GM19455 (cell line): ENCODE measurements at regions not wholly inside any gene's neighbourhood (a gene's known extent, or its start where the extent isn't known, plus 50 kb on each side); places are given as distances from the start of the nearest gene placed in this dataset.
"Not testable (repeated sequence)": the region's sequence is repeated elsewhere in the genome, so short reads cannot be mapped to it uniquely, and the experiment has no call there.

Source experiments
- ATAC-seq: cut with Tn5 transposase; IDR thresholded peaks from one replicate; pipeline ENCODE4 v1.9.1; 2021; ENCODE audit not compliant: unreplicated experiment

GRCh38 chr12:107515446-107515958, 170.1 kb upstream of the PWP1 start:
- ATAC-seq, result no peak

GRCh38 chr12:107517816-107518215, 167.8 kb upstream of the PWP1 start:
- ATAC-seq, result not testable (repeated sequence)

- no peak for ATAC-seq
These were observed 166.7 kb upstream of the PWP1 start for GRCh38 chr12:107518868-107519267.

DNA sequence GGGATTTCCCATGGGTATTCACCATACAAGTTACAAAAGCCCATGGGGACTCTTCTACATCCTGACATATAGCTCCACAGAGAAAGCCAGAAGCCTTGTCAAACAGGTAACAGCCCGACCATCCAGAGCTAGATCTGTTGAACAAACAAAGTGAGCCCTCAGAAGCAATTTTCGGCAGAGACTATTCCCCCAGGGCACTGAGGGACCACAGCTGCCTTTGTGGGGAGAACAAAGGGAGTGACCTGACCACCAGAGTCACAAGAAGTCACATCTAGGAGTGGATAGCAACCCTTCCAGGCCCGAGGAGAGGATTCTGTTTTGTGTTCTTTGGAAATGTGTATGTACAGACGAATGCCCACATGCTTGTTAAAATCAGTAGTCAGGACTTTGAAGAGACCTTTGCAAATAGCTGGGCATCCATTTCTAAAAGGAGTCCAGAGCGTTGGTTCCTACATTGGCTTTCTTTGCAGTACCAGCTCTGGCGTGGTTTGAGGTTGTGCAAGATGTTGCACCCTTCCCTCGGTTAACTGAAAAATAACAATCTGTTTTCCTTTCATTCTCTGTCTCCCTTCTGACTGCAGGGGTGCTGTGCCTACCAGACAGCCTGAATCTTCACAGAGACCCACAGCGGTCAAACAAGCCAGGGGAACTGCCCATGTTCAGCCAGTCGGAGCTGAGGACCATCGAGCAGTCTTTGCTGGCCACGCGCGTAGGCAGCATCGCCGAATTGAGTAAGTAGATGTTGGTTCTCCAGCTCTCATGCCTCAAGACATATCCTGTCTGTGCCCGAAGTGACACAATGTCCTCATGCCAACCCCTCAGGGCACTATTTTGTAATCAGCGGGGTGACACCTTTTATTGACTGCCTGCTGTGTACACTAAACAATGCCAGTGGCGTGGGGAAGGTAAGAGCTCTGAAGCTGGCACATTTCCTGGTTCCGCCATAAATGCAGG, 165.4 kb upstream of the PWP1 start:
- ATAC-seq, result no peak

DNA sequence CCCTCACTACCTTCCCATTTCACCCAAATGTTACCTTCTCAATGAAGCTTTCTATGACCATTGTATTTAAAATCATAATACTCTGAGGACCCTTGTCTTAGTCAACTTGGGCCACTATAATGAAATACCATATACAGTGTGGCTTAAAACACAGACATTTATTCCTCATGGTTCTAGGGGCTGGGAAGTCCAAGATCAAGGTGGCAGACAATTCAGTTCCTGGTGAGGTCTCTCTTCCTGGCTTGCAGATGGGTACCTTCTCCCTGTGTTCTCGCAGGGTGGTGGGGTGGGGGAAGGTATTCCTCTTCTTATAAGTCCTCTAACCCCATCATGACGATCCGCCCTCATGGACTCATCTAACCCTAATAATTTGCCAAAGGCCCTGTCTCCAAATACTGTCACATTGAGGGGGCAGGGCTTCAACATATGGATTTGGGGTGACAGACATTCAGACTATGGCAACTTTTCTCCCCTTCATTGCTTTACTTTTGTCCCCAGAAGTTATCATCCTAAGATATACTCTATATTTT, 163.7 kb upstream of the PWP1 start:
- ATAC-seq, result no peak

DNA sequence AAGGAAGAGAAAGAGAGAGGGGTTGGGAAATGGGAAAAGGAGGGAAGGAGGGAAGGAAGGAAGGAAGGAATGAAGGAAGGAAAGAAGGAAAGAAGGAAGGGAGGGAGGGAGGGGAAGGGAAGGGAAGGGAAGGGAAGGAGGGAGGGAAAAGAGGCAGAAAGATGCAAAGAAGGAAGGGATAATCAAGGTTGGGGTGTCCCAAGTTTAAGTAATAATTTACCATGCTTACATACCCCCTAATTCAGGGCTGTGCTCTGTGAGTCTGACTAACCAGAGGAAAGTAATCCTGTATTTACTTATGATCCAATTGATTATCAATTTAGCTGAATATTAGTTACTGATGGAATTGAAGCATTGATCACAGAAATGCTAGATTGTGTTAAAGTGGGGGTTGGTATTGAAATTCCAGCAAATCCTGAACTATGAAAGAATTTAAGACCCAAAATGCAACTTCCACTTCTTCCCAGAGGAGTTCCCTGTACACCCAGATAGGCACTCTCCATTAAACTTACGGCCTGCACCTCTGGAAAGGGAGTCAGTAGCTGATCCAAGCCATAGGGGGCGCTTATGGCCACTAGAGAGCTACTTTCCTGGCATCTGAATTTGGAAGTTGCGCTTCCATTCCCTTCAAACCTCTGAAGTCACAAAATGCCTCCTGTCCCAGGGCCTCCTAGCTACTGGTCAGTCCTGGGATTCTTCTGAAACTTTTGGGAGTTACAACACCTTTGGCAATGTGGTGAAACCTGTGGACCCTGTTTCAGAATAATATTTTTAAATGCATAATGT, 162.7 kb upstream of the PWP1 start:
- ATAC-seq, result no peak

GRCh38 chr12:107523775-107524535, 161.6 kb upstream of the PWP1 start:
- ATAC-seq, result no peak

DNA sequence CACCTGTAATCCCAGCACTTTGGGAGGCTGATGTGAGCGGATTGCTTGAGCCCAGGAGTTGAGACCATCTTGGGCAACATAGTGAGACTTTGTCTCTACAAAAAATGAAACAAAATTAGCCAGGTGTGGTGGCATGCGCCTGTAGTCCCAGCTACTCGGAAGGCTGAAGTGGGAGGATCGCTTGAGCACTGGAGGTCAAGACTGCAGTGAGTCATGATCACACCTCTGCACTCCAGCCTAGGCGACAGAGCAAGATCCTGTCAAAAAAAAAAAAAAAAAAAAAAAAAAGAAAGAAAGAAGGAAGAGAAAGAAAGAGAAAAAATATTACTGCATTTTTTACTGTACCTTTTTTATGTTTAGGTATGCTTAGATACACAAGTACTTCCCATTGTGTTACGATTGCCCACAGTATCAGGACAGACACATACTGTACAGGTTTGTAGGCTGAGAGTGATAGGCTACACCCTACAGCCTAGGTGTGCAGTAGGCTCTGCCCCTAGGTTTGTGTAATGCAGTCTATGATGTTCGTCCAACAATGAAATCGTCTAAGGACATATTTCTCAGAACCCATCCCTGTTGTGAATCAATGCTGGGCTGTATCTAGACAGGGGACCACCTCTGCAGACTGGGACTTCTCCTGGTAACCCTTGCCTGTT, 160.4 kb upstream of the PWP1 start:
- ATAC-seq, result no peak

GRCh38 chr12:107525719-107526554, 159.7 kb upstream of the PWP1 start:
- ATAC-seq, result no peak

DNA sequence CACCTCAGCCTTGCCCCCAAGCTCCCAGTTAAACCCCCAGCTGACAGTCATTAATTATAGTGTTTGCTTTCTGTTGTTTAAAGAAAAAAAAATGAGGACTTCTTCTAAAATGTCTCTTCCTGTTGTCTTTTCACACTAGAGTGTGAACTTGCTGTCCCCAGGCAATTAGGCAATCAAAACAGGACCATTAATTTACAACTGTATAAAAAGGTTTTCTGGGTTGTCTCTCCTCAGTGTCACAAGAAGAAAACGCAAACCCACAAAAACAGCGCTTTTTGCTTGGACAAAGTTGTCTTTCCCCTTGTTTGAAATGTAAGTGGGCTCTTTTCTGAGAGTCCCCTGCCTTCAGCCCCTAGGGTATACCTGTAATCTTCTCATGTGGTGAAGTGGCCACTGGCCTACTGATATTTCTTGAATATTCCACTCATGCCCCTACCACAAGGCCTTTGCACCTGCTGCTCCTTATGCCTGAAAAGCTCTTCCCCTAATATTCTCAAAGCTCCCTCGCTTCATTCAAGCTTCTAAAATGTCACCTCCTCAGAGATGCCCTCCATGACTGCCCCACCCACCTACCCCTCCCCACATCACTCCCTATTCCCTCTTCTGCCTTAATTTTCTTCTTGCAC, 158.9 kb upstream of the PWP1 start:
- ATAC-seq, result no peak

DNA sequence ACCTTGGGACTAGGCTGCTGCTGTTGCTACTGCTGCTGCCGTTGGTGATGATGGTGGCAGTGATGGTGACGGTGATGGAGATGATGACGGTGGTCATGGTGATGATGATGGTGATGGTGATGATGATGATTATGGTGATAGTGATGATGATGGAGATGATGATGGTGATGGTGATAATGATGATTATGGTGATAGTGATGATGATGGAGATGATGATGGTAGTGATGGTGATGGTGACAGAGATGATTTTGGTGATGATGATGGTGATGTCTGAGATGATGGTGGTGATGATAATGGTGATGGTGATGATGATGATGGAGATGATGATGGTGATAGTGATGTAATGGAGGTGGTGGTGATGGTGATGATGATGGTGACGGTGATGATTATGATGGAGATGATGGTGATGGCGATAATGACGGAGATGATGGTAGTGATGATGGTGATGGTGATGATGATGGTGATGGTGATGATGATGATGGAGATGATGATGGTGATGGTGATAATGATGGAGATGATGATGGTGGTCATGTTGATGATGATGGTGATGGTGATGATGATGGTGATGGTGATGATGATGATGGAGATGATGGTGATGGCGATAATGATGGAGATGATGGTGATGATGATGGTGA, 156.8 kb upstream of the PWP1 start:
- ATAC-seq, result no peak

- no peak for ATAC-seq
These were observed 155.6 kb upstream of the PWP1 start for GRCh38 chr12:107529991-107530390.

DNA sequence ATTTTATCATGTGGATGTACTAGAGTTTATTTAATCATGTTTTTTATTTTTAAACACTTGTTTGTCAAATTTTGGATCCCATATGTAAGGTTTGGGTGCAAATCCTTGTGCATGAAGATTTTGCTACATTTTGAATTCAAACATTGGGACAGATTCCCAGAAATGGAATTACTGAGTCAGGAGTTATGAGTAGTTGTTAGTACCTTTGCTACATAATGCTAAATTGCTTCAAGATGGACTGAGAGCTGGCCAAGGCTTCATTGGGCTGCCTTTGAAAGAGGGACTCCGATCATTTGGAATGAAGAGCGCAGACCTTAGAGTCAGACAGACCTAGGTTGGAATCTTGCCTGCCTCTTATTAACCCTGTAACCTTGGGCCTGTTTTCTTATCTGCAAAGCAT, 154.9 kb upstream of the PWP1 start:
- no peak for ATAC-seq

- peak; percentile 91 for ATAC-seq
These were observed 152.4 kb upstream of the PWP1 start for GRCh38 chr12:107533218-107533617.

DNA sequence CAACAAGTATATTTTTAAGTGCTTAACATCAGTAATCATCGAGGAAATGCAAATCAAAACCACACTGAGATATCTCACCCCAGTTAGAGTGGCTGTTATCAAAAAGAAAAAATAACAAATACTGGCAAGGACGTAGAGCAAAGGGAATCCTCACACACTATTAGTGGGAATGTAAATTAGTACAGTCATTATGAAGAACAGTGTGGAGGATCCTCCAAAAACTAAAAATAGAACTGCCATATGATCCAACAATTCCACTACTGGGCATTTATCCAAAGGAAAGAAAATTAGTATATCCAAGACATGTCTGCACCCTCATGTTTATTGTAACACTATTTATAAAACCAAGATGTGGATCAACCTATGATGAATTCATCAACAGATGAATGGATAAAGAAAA, 149.0 kb upstream of the PWP1 start:
- no peak for ATAC-seq

- no peak for ATAC-seq
These were observed 148.0 kb upstream of the PWP1 start for GRCh38 chr12:107537464-107538119.

DNA sequence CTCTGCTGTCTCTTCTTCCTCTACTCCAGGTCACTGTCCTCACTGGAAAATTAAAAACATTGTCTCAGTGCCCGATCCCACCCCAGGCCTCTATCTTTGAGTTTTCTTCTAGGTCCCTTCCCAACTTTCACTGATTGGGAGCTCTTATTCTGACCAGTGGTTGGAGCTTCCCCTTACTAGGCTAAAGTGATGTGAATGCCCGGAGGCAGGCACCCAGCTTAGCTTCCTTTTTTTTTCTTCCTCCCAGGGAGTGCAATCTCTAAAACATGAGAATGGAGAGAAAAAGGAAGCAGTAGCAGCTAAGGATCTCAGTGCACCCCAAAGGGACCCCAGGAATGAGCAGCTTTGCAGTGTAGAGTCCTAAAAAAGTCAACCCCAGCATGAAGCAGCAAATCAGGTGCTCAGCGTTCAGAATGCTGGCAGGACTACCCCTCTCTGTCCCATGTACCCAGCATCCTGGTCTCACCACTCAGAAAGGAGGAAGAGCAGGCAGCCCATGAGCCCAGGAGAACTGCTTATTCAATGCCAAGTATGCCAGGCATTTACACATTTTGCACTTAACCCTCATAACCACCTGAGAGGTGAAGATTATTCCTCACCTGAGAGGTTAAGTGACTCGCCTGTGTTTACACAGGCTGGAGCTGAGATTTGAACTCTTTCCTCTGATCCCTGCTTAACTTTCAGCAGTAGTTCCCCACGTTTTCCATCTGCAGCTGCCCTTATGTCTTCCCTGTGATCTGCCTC, 146.2 kb upstream of the PWP1 start:
- ATAC-seq, result no peak
